WTC11 (cell line): ENCODE measurements at regions not wholly inside any gene's neighbourhood (a gene's known extent, or its start where the extent isn't known, plus 50 kb on each side); places are given as distances from the start of the nearest gene placed in this dataset.

Experiments
- ATAC-seq: fragments of 200-7000 bp; cut with Tn5 transposase; 2 replicates; pipeline ENCODE4 v1.10.0; 2021; ENCODE audit warnings: mild to moderate bottlenecking, moderate library complexity
- CTCF ChIA-PET: fragments of 300-600 bp; sonication (Branson Sonifier 250); formaldehyde crosslinking; loops from one replicate; lab custom pipeline; 2021; ENCODE audit warnings: antibody characterized with exemption; lab: Charles Lee
- POLR2A ChIA-PET: fragments of 350-600 bp; sonication (Branson Sonifier 250); formaldehyde crosslinking; loops from one replicate; lab custom pipeline; 2021; ENCODE audit warnings: antibody characterized with exemption; lab: Charles Lee
- DNase-seq: peaks from one replicate; pipeline ENCODE4 v3.0.0; 2021; ENCODE audit warnings: low spot score
- H3K27ac Mint-ChIP-seq: 2 replicates; pipeline ENCODE4 v1.8.0; 2021; ENCODE audit warnings: mixed read lengths
- H3K27me3 Mint-ChIP-seq: 2 replicates; pipeline ENCODE4 v1.8.0; 2021; ENCODE audit warnings: low read depth, mild to moderate bottlenecking, moderate library complexity, mixed read lengths
- H3K36me3 Mint-ChIP-seq: 2 replicates; pipeline ENCODE4 v1.8.0; 2021; ENCODE audit warnings: mixed read lengths
- H3K4me1 Mint-ChIP-seq: 2 replicates; pipeline ENCODE4 v1.8.0; 2022; ENCODE audit warnings: mixed read lengths
- H3K4me3 Mint-ChIP-seq: 2 replicates; pipeline ENCODE4 v1.8.0; 2021; ENCODE audit warnings: mild to moderate bottlenecking, moderate library complexity, mixed read lengths
- H3K9me3 Mint-ChIP-seq: 2 replicates; pipeline ENCODE4 v1.8.0; 2021; ENCODE audit warnings: mixed read lengths
- CREB1 ChIP-seq: sonication (generic); formaldehyde crosslinking; IDR thresholded peaks from 2 replicates; pipeline ENCODE4 v1.8.0; 2023; ENCODE audit warnings: mild to moderate bottlenecking, missing genetic modification reagents
- ELF4 ChIP-seq: sonication (generic); formaldehyde crosslinking; IDR thresholded peaks from 2 replicates; pipeline ENCODE4 v1.8.1; 2022; ENCODE audit warnings: low read depth, mild to moderate bottlenecking, moderate library complexity, missing genetic modification reagents
- EMX1 ChIP-seq: fragments of 250-450 bp; sonication (Bioruptor Pico); IDR thresholded peaks from 2 replicates; pipeline ENCODE4 v1.8.0; 2021; ENCODE audit warnings: mild to moderate bottlenecking
- GABPB1 ChIP-seq: sonication (generic); formaldehyde crosslinking; IDR thresholded peaks from 2 replicates; pipeline ENCODE4 v1.8.1; 2023; ENCODE audit warnings: mild to moderate bottlenecking, missing genetic modification reagents
- JAZF1 ChIP-seq: fragments of 250-450 bp; sonication (Bioruptor Pico); IDR thresholded peaks from 2 replicates; pipeline ENCODE4 v1.9.0; 2021; ENCODE audit warnings: moderate library complexity, mild to moderate bottlenecking, inconsistent platforms
- MYBL2 ChIP-seq: sonication (generic); formaldehyde crosslinking; IDR thresholded peaks from 2 replicates; pipeline ENCODE4 v1.8.1; 2023; ENCODE audit warnings: mild to moderate bottlenecking, moderate library complexity, missing genetic modification reagents
- NFE2L1 ChIP-seq: sonication (generic); formaldehyde crosslinking; IDR thresholded peaks from 2 replicates; pipeline ENCODE4 v1.8.1; 2023; ENCODE audit warnings: missing genetic modification reagents
- NR2C2 ChIP-seq: sonication (generic); formaldehyde crosslinking; IDR thresholded peaks from 2 replicates; pipeline ENCODE4 v1.8.0; 2022; ENCODE audit warnings: mild to moderate bottlenecking, missing genetic modification reagents
- SMAD4 ChIP-seq: sonication (generic); formaldehyde crosslinking; IDR thresholded peaks from 2 replicates; pipeline ENCODE4 v1.8.0; 2022; ENCODE audit warnings: mild to moderate bottlenecking, missing genetic modification reagents
- TF ChIP-seq, protein P1 (sequence below): sonication (generic); formaldehyde crosslinking; IDR thresholded peaks from 2 replicates; pipeline ENCODE4 v1.8.0; 2023; ENCODE audit warnings: missing genetic modification reagents, mild to moderate bottlenecking, borderline replicate concordance
- TF ChIP-seq, protein P2 (sequence below): sonication (generic); formaldehyde crosslinking; IDR thresholded peaks from 2 replicates; pipeline ENCODE4 v1.8.1; 2023; ENCODE audit warnings: mild to moderate bottlenecking, missing genetic modification reagents, borderline replicate concordance
- TF ChIP-seq, protein P3 (sequence below): sonication (generic); formaldehyde crosslinking; IDR thresholded peaks from 2 replicates; pipeline ENCODE4 v1.8.1; 2023; ENCODE audit warnings: mild to moderate bottlenecking, missing genetic modification reagents
- TF ChIP-seq, protein P4 (sequence below): fragments of 250-450 bp; sonication (Bioruptor Pico); IDR thresholded peaks from 2 replicates; pipeline ENCODE4 v2.1.2; 2022; ENCODE audit warnings: mild to moderate bottlenecking, moderate library complexity
- TF ChIP-seq, protein P5 (sequence below): fragments of 250-450 bp; sonication (Bioruptor Pico); IDR thresholded peaks from 2 replicates; pipeline ENCODE4 v1.9.0; 2021; ENCODE audit warnings: moderate library complexity, mild to moderate bottlenecking, inconsistent platforms, borderline replicate concordance
- TF ChIP-seq, protein P6 (sequence below): sonication (generic); formaldehyde crosslinking; IDR thresholded peaks from 2 replicates; pipeline ENCODE4 v1.8.1; 2023; ENCODE audit warnings: mild to moderate bottlenecking, missing genetic modification reagents, moderate library complexity
- TF ChIP-seq, protein P7 (sequence below): sonication (generic); formaldehyde crosslinking; IDR thresholded peaks from 2 replicates; pipeline ENCODE4 v1.8.0; 2022; ENCODE audit warnings: mild to moderate bottlenecking, missing genetic modification reagents

DNA sequence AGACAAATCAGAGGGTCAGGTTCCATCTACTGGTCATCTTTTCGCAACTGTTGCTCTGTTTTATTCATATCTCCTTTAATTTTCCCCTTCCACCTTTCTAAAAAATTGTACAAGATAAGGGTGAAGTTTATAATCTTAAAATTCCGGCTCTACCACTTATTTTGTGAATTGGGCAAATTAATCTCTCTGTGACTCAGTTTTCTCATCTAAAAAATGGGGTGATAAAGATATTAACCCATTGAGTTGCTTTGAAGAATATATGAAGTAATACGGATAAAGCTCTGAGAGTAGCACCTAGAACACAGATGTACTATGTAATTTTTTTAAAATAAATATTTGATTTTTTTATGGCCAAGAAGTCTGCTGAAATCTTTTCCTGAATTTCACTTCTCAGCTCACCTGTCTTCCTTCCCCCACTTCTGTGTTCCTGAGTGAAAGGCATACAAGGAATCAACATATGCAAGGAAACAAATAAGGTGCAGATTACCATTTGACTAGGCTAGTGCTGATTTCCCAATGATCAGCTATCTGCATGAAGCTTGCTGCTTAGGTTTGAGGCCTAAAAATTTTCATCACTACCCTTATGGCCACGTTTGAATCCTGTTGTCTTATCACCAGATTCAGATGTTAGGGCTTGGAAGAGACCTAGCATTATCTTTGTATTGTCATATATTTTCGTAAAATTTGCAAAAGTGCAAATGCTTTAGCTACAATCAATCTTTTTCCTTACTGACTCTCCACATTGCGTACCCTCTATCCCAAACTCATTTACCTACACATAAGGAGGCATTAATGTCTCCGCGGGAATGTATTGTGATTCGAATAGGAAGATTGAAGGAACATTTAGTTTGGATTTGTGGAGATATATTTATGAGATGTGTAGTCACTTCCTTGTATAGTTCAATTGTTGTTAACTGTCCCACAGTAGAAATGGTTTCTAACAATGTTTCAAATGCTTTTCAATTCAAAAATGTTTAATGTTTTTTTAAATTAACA lies 718.3 kb upstream of the PTBP2 start (continued):
- TF ChIP-seq, protein P1, sequence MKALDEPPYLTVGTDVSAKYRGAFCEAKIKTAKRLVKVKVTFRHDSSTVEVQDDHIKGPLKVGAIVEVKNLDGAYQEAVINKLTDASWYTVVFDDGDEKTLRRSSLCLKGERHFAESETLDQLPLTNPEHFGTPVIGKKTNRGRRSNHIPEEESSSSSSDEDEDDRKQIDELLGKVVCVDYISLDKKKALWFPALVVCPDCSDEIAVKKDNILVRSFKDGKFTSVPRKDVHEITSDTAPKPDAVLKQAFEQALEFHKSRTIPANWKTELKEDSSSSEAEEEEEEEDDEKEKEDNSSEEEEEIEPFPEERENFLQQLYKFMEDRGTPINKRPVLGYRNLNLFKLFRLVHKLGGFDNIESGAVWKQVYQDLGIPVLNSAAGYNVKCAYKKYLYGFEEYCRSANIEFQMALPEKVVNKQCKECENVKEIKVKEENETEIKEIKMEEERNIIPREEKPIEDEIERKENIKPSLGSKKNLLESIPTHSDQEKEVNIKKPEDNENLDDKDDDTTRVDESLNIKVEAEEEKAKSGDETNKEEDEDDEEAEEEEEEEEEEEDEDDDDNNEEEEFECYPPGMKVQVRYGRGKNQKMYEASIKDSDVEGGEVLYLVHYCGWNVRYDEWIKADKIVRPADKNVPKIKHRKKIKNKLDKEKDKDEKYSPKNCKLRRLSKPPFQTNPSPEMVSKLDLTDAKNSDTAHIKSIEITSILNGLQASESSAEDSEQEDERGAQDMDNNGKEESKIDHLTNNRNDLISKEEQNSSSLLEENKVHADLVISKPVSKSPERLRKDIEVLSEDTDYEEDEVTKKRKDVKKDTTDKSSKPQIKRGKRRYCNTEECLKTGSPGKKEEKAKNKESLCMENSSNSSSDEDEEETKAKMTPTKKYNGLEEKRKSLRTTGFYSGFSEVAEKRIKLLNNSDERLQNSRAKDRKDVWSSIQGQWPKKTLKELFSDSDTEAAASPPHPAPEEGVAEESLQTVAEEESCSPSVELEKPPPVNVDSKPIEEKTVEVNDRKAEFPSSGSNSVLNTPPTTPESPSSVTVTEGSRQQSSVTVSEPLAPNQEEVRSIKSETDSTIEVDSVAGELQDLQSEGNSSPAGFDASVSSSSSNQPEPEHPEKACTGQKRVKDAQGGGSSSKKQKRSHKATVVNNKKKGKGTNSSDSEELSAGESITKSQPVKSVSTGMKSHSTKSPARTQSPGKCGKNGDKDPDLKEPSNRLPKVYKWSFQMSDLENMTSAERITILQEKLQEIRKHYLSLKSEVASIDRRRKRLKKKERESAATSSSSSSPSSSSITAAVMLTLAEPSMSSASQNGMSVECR (CRISPR knock-in tag): no peak
- TF ChIP-seq, protein P2, sequence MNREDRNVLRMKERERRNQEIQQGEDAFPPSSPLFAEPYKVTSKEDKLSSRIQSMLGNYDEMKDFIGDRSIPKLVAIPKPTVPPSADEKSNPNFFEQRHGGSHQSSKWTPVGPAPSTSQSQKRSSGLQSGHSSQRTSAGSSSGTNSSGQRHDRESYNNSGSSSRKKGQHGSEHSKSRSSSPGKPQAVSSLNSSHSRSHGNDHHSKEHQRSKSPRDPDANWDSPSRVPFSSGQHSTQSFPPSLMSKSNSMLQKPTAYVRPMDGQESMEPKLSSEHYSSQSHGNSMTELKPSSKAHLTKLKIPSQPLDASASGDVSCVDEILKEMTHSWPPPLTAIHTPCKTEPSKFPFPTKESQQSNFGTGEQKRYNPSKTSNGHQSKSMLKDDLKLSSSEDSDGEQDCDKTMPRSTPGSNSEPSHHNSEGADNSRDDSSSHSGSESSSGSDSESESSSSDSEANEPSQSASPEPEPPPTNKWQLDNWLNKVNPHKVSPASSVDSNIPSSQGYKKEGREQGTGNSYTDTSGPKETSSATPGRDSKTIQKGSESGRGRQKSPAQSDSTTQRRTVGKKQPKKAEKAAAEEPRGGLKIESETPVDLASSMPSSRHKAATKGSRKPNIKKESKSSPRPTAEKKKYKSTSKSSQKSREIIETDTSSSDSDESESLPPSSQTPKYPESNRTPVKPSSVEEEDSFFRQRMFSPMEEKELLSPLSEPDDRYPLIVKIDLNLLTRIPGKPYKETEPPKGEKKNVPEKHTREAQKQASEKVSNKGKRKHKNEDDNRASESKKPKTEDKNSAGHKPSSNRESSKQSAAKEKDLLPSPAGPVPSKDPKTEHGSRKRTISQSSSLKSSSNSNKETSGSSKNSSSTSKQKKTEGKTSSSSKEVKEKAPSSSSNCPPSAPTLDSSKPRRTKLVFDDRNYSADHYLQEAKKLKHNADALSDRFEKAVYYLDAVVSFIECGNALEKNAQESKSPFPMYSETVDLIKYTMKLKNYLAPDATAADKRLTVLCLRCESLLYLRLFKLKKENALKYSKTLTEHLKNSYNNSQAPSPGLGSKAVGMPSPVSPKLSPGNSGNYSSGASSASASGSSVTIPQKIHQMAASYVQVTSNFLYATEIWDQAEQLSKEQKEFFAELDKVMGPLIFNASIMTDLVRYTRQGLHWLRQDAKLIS (CRISPR knock-in tag): no peak
- TF ChIP-seq, protein P3, sequence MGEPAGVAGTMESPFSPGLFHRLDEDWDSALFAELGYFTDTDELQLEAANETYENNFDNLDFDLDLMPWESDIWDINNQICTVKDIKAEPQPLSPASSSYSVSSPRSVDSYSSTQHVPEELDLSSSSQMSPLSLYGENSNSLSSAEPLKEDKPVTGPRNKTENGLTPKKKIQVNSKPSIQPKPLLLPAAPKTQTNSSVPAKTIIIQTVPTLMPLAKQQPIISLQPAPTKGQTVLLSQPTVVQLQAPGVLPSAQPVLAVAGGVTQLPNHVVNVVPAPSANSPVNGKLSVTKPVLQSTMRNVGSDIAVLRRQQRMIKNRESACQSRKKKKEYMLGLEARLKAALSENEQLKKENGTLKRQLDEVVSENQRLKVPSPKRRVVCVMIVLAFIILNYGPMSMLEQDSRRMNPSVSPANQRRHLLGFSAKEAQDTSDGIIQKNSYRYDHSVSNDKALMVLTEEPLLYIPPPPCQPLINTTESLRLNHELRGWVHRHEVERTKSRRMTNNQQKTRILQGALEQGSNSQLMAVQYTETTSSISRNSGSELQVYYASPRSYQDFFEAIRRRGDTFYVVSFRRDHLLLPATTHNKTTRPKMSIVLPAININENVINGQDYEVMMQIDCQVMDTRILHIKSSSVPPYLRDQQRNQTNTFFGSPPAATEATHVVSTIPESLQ (CRISPR knock-in tag): no peak
- TF ChIP-seq, all 79 proteins: peak for 4

DNA sequence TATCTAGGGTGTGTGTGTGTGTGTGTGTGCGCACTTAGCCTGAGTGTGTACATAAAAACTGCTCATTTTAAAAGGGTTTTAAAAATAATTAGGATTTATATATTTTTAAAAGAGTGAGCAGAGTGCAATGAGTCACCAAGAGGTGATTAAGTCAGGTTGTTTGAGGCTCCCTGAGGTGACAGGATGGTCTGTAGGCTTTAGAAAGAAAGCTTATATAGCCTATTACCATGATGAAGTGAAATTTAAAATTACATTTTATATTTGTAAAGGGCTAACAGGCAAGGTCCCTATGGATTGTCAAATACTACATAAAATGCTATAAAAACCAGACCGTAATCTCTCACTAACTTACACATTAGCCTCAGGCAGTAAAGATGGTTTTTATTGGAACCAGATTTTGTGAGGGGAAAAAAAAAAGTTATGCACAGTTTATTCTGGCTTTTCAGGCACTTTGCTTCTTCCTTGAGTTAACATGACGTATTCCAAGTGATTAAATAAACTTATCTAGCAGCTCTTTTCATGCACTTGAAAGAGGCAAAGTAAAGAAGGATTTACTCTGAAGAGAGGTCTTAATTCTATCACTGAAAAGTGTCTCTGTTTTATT lies 711.7 kb upstream of the PTBP2 start:
- H3K4me3 Mint-ChIP-seq: no peak overlapping the region
- peaks cover 16% of the 10 kb centered on the region for H3K9me3 Mint-ChIP-seq
- POLR2A ChIA-PET: no interaction called here
- no peak overlapping the region for H3K27ac Mint-ChIP-seq
- CTCF ChIA-PET: no interaction called here
- TF ChIP-seq, protein P4, sequence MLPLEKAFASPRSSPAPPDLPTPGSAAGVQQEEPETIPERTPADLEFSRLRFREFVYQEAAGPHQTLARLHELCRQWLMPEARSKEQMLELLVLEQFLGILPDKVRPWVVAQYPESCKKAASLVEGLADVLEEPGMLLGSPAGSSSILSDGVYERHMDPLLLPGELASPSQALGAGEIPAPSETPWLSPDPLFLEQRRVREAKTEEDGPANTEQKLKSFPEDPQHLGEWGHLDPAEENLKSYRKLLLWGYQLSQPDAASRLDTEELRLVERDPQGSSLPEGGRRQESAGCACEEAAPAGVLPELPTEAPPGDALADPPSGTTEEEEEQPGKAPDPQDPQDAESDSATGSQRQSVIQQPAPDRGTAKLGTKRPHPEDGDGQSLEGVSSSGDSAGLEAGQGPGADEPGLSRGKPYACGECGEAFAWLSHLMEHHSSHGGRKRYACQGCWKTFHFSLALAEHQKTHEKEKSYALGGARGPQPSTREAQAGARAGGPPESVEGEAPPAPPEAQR (CRISPR knock-in tag): no peak
- TF ChIP-seq, protein P5, sequence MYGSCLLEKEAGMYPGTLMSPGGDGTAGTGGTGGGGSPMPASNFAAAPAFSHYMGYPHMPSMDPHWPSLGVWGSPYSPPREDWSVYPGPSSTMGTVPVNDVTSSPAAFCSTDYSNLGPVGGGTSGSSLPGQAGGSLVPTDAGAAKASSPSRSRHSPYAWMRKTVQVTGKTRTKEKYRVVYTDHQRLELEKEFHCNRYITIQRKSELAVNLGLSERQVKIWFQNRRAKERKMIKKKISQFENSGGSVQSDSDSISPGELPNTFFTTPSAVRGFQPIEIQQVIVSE (CRISPR knock-in tag): no peak
- TF ChIP-seq EMX1 (CRISPR knock-in tag): no peak
- DNase-seq (no peak), ATAC-seq (no peak)
- H3K36me3 Mint-ChIP-seq: peaks cover 11% of the 10 kb centered on the region
- H3K4me1 Mint-ChIP-seq: 0 out of 2 replicates have a peak, but pooled peaks cover 2% of the 10 kb centered on the region
- no peaks in the 10 kb centered on the region; the same call in 1 of the 2 replicates for H3K27me3 Mint-ChIP-seq

DNA sequence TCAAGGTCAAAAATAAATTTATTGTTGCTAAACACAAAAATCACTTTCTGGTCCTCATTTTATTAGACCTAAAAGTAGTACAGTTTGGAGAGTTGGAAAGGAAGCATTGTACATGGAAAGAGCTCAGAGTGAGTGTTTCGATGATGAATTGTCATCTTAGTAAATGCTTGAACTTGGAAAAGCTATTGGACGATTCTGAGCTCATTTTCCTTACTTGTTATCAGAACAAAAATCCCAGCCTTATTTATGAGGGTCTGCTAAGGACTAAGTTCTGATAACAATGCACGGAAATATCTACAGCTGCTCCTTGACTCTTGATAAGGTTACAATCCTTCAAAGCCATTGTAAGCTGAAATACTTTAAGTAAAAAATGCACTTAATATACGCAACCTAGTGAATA lies 710.0 kb upstream of the PTBP2 start:
- peaks cover 3% of the 10 kb centered on the region; the same call in 1 of the 2 replicates for H3K9me3 Mint-ChIP-seq
- H3K27ac Mint-ChIP-seq: no peak overlapping the region
- 0 out of 2 replicates have a peak, but pooled peaks cover 2% of the 10 kb centered on the region for H3K4me1 Mint-ChIP-seq
- DNase-seq: no peak
- no peaks in the 10 kb centered on the region for H3K36me3 Mint-ChIP-seq
- H3K27me3 Mint-ChIP-seq: no peaks in the 10 kb centered on the region
- ChIA-PET POLR2A (no interaction called here), CTCF (no interaction called here)
- no peak overlapping the region for H3K4me3 Mint-ChIP-seq
- no peak for ATAC-seq
- TF ChIP-seq ELF4 (CRISPR knock-in tag) (no peak), NFE2L1 (no peak), SMAD4 (no peak), NR2C2 (CRISPR knock-in tag) (no peak), MYBL2 (CRISPR knock-in tag) (no peak), CREB1 (no peak), JAZF1 (CRISPR knock-in tag) (no peak), GABPB1 (no peak)
- TF ChIP-seq, protein P6, sequence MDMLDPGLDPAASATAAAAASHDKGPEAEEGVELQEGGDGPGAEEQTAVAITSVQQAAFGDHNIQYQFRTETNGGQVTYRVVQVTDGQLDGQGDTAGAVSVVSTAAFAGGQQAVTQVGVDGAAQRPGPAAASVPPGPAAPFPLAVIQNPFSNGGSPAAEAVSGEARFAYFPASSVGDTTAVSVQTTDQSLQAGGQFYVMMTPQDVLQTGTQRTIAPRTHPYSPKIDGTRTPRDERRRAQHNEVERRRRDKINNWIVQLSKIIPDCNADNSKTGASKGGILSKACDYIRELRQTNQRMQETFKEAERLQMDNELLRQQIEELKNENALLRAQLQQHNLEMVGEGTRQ (CRISPR knock-in tag): no peak
- TF ChIP-seq, protein P7, sequence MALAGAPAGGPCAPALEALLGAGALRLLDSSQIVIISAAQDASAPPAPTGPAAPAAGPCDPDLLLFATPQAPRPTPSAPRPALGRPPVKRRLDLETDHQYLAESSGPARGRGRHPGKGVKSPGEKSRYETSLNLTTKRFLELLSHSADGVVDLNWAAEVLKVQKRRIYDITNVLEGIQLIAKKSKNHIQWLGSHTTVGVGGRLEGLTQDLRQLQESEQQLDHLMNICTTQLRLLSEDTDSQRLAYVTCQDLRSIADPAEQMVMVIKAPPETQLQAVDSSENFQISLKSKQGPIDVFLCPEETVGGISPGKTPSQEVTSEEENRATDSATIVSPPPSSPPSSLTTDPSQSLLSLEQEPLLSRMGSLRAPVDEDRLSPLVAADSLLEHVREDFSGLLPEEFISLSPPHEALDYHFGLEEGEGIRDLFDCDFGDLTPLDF (CRISPR knock-in tag): no peak
